T-helper 17 cell (primary cell): ENCODE measurements at regions not wholly inside any gene's neighbourhood (a gene's known extent, or its start where the extent isn't known, plus 50 kb on each side); places are given as distances from the start of the nearest gene placed in this dataset.

Source experiments
- ATAC-seq: fragments of 150-1000 bp; cut with Tn5 transposase; 2 replicates; pipeline ENCODE4 v1.10.0; 2021; ENCODE audit warnings: mild to moderate bottlenecking, moderate library complexity
- DNase-seq, 3 donors: peaks; one replicate each; pipeline versions ENCODE4 v3.0.0 to v3.0.0-alpha.2; 2020 to 2021
- H3K9me3 ChIP-seq: one replicate; pipeline ENCODE4 v1.7.0; 2013; ENCODE audit warnings: low read length, mild to moderate bottlenecking; ENCODE audit not compliant: control insufficient read depth, poor library complexity, severe bottlenecking
- H3K27ac Mint-ChIP-seq: one replicate; pipeline ENCODE4 v1.8.0; 2022; ENCODE audit warnings: mild to moderate bottlenecking, moderate library complexity, mixed read lengths
- H3K27me3 Mint-ChIP-seq: one replicate; pipeline ENCODE4 v1.8.0; 2022; ENCODE audit warnings: mixed read lengths
- H3K36me3 Mint-ChIP-seq: one replicate; pipeline ENCODE4 v1.8.0; 2022; ENCODE audit warnings: low read depth, mixed read lengths
- H3K4me1 Mint-ChIP-seq: one replicate; pipeline ENCODE4 v1.8.0; 2022; ENCODE audit warnings: mild to moderate bottlenecking, mixed read lengths
- H3K4me3 Mint-ChIP-seq: one replicate; pipeline ENCODE4 v1.8.0; 2022; ENCODE audit warnings: mild to moderate bottlenecking, moderate library complexity, mixed read lengths

- DNase-seq (no peak), ATAC-seq (no peak)
- Mint-ChIP-seq H3K36me3 (peaks cover 5% of the 10 kb centered on the region), H3K4me3 (no peak overlapping the region), H3K27me3 (no peaks in the 10 kb centered on the region), H3K4me1 (peaks cover 7% of the 10 kb centered on the region), H3K27ac (no peak overlapping the region)
- no peaks in the 10 kb centered on the region for H3K9me3 ChIP-seq
Observed at GRCh38 chr7:136070736-136071505, 93.8 kb upstream of the MTPN start.

- H3K27me3 Mint-ChIP-seq = no peaks in the 10 kb centered on the region
Observed at GRCh38 chr7:136069840-136070529, 92.8 kb upstream of the MTPN start.

GRCh38 chr7:136067277-136067676, 90.1 kb upstream of the MTPN start:
- no peak for DNase-seq
- H3K9me3 ChIP-seq = no peaks in the 10 kb centered on the region
- Mint-ChIP-seq H3K27ac (no peak overlapping the region), H3K4me1 (peaks cover 13% of the 10 kb centered on the region), H3K27me3 (no peaks in the 10 kb centered on the region), H3K4me3 (no peak overlapping the region), H3K36me3 (peaks cover 3% of the 10 kb centered on the region)
- ATAC-seq = no peak

More at GRCh38 chr7:136069840-136070529, 92.8 kb upstream of the MTPN start:
- ATAC-seq (no peak), DNase-seq (no peak)
- no peak overlapping the region for H3K27ac Mint-ChIP-seq
- H3K9me3 ChIP-seq = no peaks in the 10 kb centered on the region
- H3K4me3 Mint-ChIP-seq = no peak overlapping the region
- H3K36me3 Mint-ChIP-seq = peaks cover 5% of the 10 kb centered on the region
- peaks cover 7% of the 10 kb centered on the region for H3K4me1 Mint-ChIP-seq

GRCh38 chr7:136066304-136067143, 89.4 kb upstream of the MTPN start:
- peaks cover 3% of the 10 kb centered on the region for H3K36me3 Mint-ChIP-seq
- no peak overlapping the region for H3K4me3 Mint-ChIP-seq
- H3K9me3 ChIP-seq = no peaks in the 10 kb centered on the region
- peaks cover 13% of the 10 kb centered on the region for H3K4me1 Mint-ChIP-seq
- H3K27me3 Mint-ChIP-seq = no peaks in the 10 kb centered on the region
- DNase-seq = no peak
- no peak for ATAC-seq
- H3K27ac Mint-ChIP-seq = no peak overlapping the region

- H3K27me3 Mint-ChIP-seq = no peaks in the 10 kb centered on the region
- no peak overlapping the region for H3K4me3 Mint-ChIP-seq
- ATAC-seq (no peak), DNase-seq (no peak)
- H3K27ac Mint-ChIP-seq = no peak overlapping the region
- H3K9me3 ChIP-seq = no peaks in the 10 kb centered on the region
- H3K36me3 Mint-ChIP-seq = peaks cover 3% of the 10 kb centered on the region
- peaks cover 13% of the 10 kb centered on the region for H3K4me1 Mint-ChIP-seq
Observed at GRCh38 chr7:136064627-136065237, 87.6 kb upstream of the MTPN start.

GRCh38 chr7:136064081-136064480, 86.9 kb upstream of the MTPN start:
- H3K4me3 Mint-ChIP-seq = no peak overlapping the region

GRCh38 chr7:136063326-136063666, 86.1 kb upstream of the MTPN start:
- no peak for DNase-seq
- ATAC-seq = no peak
- no peaks in the 10 kb centered on the region for H3K27me3 Mint-ChIP-seq
- peaks cover 3% of the 10 kb centered on the region for H3K36me3 Mint-ChIP-seq
- no peak overlapping the region for H3K4me3 Mint-ChIP-seq
- no peaks in the 10 kb centered on the region for H3K9me3 ChIP-seq
- H3K27ac Mint-ChIP-seq = no peak overlapping the region
- H3K4me1 Mint-ChIP-seq = peaks cover 12% of the 10 kb centered on the region

More at GRCh38 chr7:136064081-136064480, 86.9 kb upstream of the MTPN start:
- no peaks in the 10 kb centered on the region for H3K9me3 ChIP-seq
- H3K27me3 Mint-ChIP-seq = no peaks in the 10 kb centered on the region
- peaks cover 3% of the 10 kb centered on the region for H3K36me3 Mint-ChIP-seq
- no peak overlapping the region for H3K27ac Mint-ChIP-seq
- peaks cover 13% of the 10 kb centered on the region for H3K4me1 Mint-ChIP-seq
- ATAC-seq (no peak), DNase-seq (no peak)

GRCh38 chr7:136062625-136063325, 85.6 kb upstream of the MTPN start:
- DNase-seq (no peak), ATAC-seq (no peak)
- Mint-ChIP-seq H3K4me3 (no peak overlapping the region), H3K4me1 (peaks cover 10% of the 10 kb centered on the region), H3K27me3 (no peaks in the 10 kb centered on the region), H3K36me3 (peaks cover 3% of the 10 kb centered on the region), H3K27ac (no peak overlapping the region)
- H3K9me3 ChIP-seq = no peaks in the 10 kb centered on the region

GRCh38 chr7:136061433-136061832, 84.3 kb upstream of the MTPN start:
- no peak for ATAC-seq
- peaks cover 3% of the 10 kb centered on the region for H3K36me3 Mint-ChIP-seq
- H3K27me3 Mint-ChIP-seq = no peaks in the 10 kb centered on the region
- H3K4me1 Mint-ChIP-seq = peaks cover 12% of the 10 kb centered on the region
- no peak overlapping the region for H3K4me3 Mint-ChIP-seq
- H3K9me3 ChIP-seq = no peaks in the 10 kb centered on the region
- DNase-seq = no peak
- no peak overlapping the region for H3K27ac Mint-ChIP-seq

GRCh38 chr7:136058546-136058945, 81.4 kb upstream of the MTPN start:
- ATAC-seq = no peak
- peaks cover 2% of the 10 kb centered on the region for H3K36me3 Mint-ChIP-seq
- no peak overlapping the region for H3K4me3 Mint-ChIP-seq

GRCh38 chr7:136057509-136057908, 80.3 kb upstream of the MTPN start:
- DNase-seq (no peak), ATAC-seq (no peak)
- Mint-ChIP-seq H3K36me3 (peaks cover 2% of the 10 kb centered on the region), H3K27ac (no peak overlapping the region), H3K4me1 (peaks cover 5% of the 10 kb centered on the region), H3K4me3 (no peak overlapping the region), H3K27me3 (no peaks in the 10 kb centered on the region)
- no peaks in the 10 kb centered on the region for H3K9me3 ChIP-seq

More at GRCh38 chr7:136058546-136058945, 81.4 kb upstream of the MTPN start:
- H3K9me3 ChIP-seq = no peaks in the 10 kb centered on the region
- no peak for DNase-seq
- Mint-ChIP-seq H3K27ac (no peak overlapping the region), H3K4me1 (peaks cover 6% of the 10 kb centered on the region), H3K27me3 (no peaks in the 10 kb centered on the region)

- Mint-ChIP-seq H3K36me3 (peaks cover 2% of the 10 kb centered on the region), H3K27ac (no peak overlapping the region), H3K27me3 (no peaks in the 10 kb centered on the region), H3K4me3 (no peak overlapping the region), H3K4me1 (peaks cover 5% of the 10 kb centered on the region)
- no peaks in the 10 kb centered on the region for H3K9me3 ChIP-seq
- no peak for ATAC-seq
- DNase-seq = no peak
Observed at GRCh38 chr7:136056651-136057231, 79.6 kb upstream of the MTPN start.
